GM23338 (cell line): ENCODE measurements at regions not wholly inside any gene's neighbourhood (a gene's known extent, or its start where the extent isn't known, plus 50 kb on each side); places are given as distances from the start of the nearest gene placed in this dataset.

Source experiments
- CREB1 ChIP-seq: fragments of 250-450 bp; sonication (Bioruptor Pico); IDR thresholded peaks from 2 replicates; pipeline ENCODE4 v1.5.0; 2020; ENCODE audit warnings: low read depth, mild to moderate bottlenecking, moderate library complexity
- CTCF ChIP-seq, 2 experiments: fragments of 200-600 bp in 1 of 2; sonication (generic) in 1 of 2; conservative IDR thresholded peaks; 2 replicates each; pipeline versions ENCODE4 v1.5.1 to v1.6.1; 2016 to 2017; ENCODE audit warnings: antibody characterized with exemption in 2 of 2, low read depth in 2 of 2, mild to moderate bottlenecking in 2 of 2, moderate library complexity in 1 of 2
- EZH2 ChIP-seq: fragments of 200-600 bp; sonication (generic); IDR thresholded peaks from one replicate; pipeline ENCODE4 v1.8.0; 2017; ENCODE audit warnings: antibody characterized with exemption, mild to moderate bottlenecking, low read depth; ENCODE audit not compliant: unreplicated experiment
- POLR2AphosphoS5 ChIP-seq: IDR thresholded peaks from 2 replicates; pipeline ENCODE4 v1.6.1; 2016; ENCODE audit warnings: antibody characterized with exemption, low read depth

- TF ChIP-seq EZH2 (no peak), CTCF (conservative IDR thresholded peaks at IDR 0.05; ENCODE audit: low read depth in 2 of 2) (no peak), POLR2AphosphoS5 (no peak), CREB1 (CRISPR knock-in tag) (no peak)
Measured at GRCh38 chr6:94124333-94124732, 705.0 kb upstream of the EPHA7 start.
